ENCODE measurements at regions not wholly inside any gene's neighbourhood (a gene's known extent, or its start where the extent isn't known, plus 50 kb on each side); places are given as distances from the start of the nearest gene placed in this dataset.

DNA sequence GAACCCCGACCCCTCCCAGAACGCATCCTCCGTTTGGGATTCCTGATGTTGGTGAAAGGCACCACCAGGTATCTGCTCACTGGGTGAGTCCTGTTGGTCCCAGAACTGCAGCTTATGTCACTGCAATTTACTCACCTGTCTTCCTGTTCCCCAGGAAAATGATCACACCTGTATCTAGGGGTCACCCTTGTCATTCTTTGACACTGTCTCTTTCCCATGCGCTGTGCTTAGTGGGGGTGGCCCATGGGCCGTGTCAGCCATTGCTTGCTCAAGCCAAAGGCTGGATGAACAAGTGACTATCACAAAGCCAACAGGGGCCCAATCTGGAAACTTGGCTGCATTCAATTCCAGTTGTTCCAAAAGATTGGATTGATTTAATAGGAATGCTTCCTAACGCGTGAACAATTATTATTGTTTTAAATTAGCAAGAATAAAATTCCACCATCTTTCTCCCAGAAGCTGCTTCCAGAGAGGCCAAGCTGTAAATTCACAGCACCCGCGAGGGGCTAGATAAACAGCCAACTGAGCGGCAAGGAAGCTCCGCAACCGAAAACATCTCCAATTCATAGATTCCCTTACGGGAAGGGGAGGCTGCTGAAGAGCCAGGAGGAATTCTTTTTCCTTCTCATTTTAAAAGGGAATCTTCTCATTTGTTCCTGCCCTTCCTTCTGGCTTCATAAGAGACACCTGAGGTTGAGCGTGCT lies 134.8 kb upstream of the ZMIZ1 start:
- TF ChIP-seq ZNF274 (IDR thresholded peaks at IDR 0.05; ENCODE audit: low read depth, low read length) (no peak), YY1 (IDR thresholded peaks at IDR 0.05; ENCODE audit: insufficient read depth, insufficient read length) (no peak), SUZ12 (IDR thresholded peaks at IDR 0.05; ENCODE audit: extremely low read depth, insufficient read depth, insufficient read length) (no peak)
